ENCODE measurements at regions not wholly inside any gene's neighbourhood (a gene's known extent, or its start where the extent isn't known, plus 50 kb on each side); places are given as distances from the start of the nearest gene placed in this dataset.

GRCh38 chrX:113699939-113700338 lies 859.3 kb upstream of the AMOT start:
- Histone ChIP-seq H3K9me3 (peaks cover 0 to 14% (median 0%) of the 10 kb centered on the region in 8 donors), H3K4me3 (no peak overlapping the region), H3K36me3 (no peaks in the 10 kb centered on the region), H3K4me1 (no peaks in the 10 kb centered on the region), H3K27me3 (replicated peaks in 1 of 7) (no peaks in the 10 kb centered on the region), H3K27ac (no peak overlapping the region)
- no peak for TF ChIP-seq POLR2AphosphoS5 (IDR thresholded peaks at IDR 0.05)
- TF ChIP-seq, protein P1, sequence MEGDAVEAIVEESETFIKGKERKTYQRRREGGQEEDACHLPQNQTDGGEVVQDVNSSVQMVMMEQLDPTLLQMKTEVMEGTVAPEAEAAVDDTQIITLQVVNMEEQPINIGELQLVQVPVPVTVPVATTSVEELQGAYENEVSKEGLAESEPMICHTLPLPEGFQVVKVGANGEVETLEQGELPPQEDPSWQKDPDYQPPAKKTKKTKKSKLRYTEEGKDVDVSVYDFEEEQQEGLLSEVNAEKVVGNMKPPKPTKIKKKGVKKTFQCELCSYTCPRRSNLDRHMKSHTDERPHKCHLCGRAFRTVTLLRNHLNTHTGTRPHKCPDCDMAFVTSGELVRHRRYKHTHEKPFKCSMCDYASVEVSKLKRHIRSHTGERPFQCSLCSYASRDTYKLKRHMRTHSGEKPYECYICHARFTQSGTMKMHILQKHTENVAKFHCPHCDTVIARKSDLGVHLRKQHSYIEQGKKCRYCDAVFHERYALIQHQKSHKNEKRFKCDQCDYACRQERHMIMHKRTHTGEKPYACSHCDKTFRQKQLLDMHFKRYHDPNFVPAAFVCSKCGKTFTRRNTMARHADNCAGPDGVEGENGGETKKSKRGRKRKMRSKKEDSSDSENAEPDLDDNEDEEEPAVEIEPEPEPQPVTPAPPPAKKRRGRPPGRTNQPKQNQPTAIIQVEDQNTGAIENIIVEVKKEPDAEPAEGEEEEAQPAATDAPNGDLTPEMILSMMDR (IDR thresholded peaks at IDR 0.05 in 8 of 11, conservative IDR thresholded peaks at IDR 0.05 in 3 of 11): no peak
- no peak for TF ChIP-seq POLR2A (IDR thresholded peaks at IDR 0.05)
- 71 to 100% (median 88%) methylated on average over 3 of the region's 3 CpGs; no CpG with 5 or more reads in 1 of the 5 donors for WGBS, 5 donors
- DNase-seq: no peak
- intact Hi-C loops (cut with DNase I; ENCODE audit: low total_unique reads): no loop called here

GRCh38 chrX:113675278-113675677 lies 834.6 kb upstream of the AMOT start:
- whole genome bisulfite sequencing, 5 donors: 84 to 96% (median 89%) methylated on average over 1 of the region's 1 CpG
- H3K36me3 ChIP-seq: no peaks in the 10 kb centered on the region
- TF ChIP-seq POLR2A (IDR thresholded peaks at IDR 0.05): no peak
- TF ChIP-seq, protein P1 (IDR thresholded peaks at IDR 0.05 in 8 of 11, conservative IDR thresholded peaks at IDR 0.05 in 3 of 11): no peak
- TF ChIP-seq POLR2AphosphoS5 (IDR thresholded peaks at IDR 0.05): no peak
- H3K27me3 ChIP-seq (replicated peaks in 1 of 7): no peaks in the 10 kb centered on the region
- intact Hi-C loops (cut with DNase I; ENCODE audit: low total_unique reads): no loop called here
- no peaks in the 10 kb centered on the region for H3K9me3 ChIP-seq
- no peak overlapping the region for H3K4me3 ChIP-seq
- H3K4me1 ChIP-seq: no peaks in the 10 kb centered on the region
- no peak overlapping the region for H3K27ac ChIP-seq
- no peak for DNase-seq

DNA sequence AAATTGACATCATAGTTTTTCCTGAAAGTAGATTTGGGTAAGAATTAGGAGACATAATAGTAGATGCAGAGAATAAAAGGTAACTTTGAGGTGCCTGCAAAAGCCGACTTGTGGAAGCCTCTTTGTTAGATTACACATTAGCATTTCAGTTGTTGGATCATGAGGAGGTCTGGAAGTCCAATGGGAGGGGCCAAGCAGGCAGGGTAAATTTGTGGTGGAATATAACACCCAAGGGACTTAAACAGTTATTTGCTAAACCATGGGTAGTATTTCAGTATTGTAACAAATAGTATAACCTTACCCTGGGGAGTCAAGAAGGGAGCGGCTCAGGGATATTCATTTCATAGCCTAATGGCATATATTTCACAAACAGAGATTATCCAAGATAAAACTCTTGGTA lies 810.7 kb upstream of the AMOT start:
- H3K27ac ChIP-seq: no peak overlapping the region
- WGBS, 5 donors: 79 to 97% (median 80%) methylated on average over 2 of the region's 2 CpGs
- H3K27me3 ChIP-seq (replicated peaks in 1 of 7): no peaks in the 10 kb centered on the region
- intact Hi-C loops (cut with DNase I; ENCODE audit: low total_unique reads): no loop called here
- no peak for TF ChIP-seq POLR2A (IDR thresholded peaks at IDR 0.05)
- no peaks in the 10 kb centered on the region for H3K36me3 ChIP-seq
- H3K4me1 ChIP-seq: no peaks in the 10 kb centered on the region
- H3K9me3 ChIP-seq: no peaks in the 10 kb centered on the region
- H3K4me3 ChIP-seq: no peak overlapping the region
- DNase-seq: no peak

- intact Hi-C loops (cut with DNase I; ENCODE audit: low total_unique reads): no loop called here
- Histone ChIP-seq H3K9me3 (peaks cover 0 to 12% (median 0%) of the 10 kb centered on the region in 8 donors), H3K27me3 (replicated peaks in 1 of 7) (no peaks in the 10 kb centered on the region), H3K36me3 (no peaks in the 10 kb centered on the region), H3K27ac (no peak overlapping the region), H3K4me1 (no peaks in the 10 kb centered on the region), H3K4me3 (no peak overlapping the region)
- WGBS, 5 donors: 70 to 94% (median 74%) methylated on average over 3 of the region's 3 CpGs
- no peak for TF ChIP-seq POLR2AphosphoS5 (IDR thresholded peaks at IDR 0.05)
- no peak for TF ChIP-seq POLR2A (IDR thresholded peaks at IDR 0.05)
- TF ChIP-seq, protein P1 (IDR thresholded peaks at IDR 0.05 in 8 of 11, conservative IDR thresholded peaks at IDR 0.05 in 3 of 11): no peak
- DNase-seq: no peak
Measured at GRCh38 chrX:113644426-113644825, 803.8 kb upstream of the AMOT start.

DNA sequence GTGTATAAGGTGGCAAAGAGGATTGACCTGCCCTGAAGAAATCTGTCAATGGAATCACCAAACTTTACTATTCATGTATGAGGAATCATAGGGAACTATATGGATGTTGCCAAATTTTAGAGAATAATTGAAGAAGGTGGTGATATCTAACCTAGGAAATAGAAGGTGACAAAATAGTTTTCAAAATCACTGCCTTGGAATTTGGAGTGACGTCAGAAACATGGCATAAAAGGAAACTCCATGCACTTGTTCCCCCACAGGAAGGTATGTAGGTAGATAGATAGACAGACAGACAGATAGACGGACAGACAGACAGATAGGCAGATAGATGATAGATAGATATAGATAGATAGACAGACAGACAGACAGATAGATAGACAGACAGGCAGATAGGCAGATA lies 793.9 kb upstream of the AMOT start:
- Histone ChIP-seq H3K4me1 (no peaks in the 10 kb centered on the region), H3K27ac (no peak overlapping the region), H3K9me3 (peaks cover 0 to 3% (median 0%) of the 10 kb centered on the region in 8 donors), H3K36me3 (no peaks in the 10 kb centered on the region), H3K27me3 (replicated peaks in 1 of 7) (peaks cover 0 to 4% (median 0%) of the 10 kb centered on the region in 7 donors), H3K4me3 (no peak overlapping the region)
- intact Hi-C loops (cut with DNase I; ENCODE audit: low total_unique reads): no loop called here
- WGBS, 5 donors: 72 to 85% (median 75%) methylated on average over 2 of the region's 2 CpGs
- TF ChIP-seq POLR2A (IDR thresholded peaks at IDR 0.05): no peak
- TF ChIP-seq, protein P1 (IDR thresholded peaks at IDR 0.05 in 8 of 11, conservative IDR thresholded peaks at IDR 0.05 in 3 of 11): no peak
- DNase-seq: no peak
